ENCODE measurements at regions not wholly inside any gene's neighbourhood (a gene's known extent, or its start where the extent isn't known, plus 50 kb on each side); places are given as distances from the start of the nearest gene placed in this dataset.

GRCh38 chr14:39733741-39734140 lies 301.5 kb upstream of the FBXO33 start:
- TF ChIP-seq CTCF (conservative IDR thresholded peaks at IDR 0.05; ENCODE audit: low read depth, low read length) (no peak), EZH2phosphoT487 (IDR thresholded peaks at IDR 0.05; ENCODE audit: borderline replicate concordance, low read length) (no peak), EZH2 (IDR thresholded peaks at IDR 0.05; ENCODE audit: low read length, unreplicated experiment) (no peak)
